HCT116 (cell line): ENCODE measurements at regions not wholly inside any gene's neighbourhood (a gene's known extent, or its start where the extent isn't known, plus 50 kb on each side); places are given as distances from the start of the nearest gene placed in this dataset.
"Not testable (repeated sequence)": the region's sequence is repeated elsewhere in the genome, so short reads cannot be mapped to it uniquely, and the experiment has no call there.

Source experiments
- ATAC-seq: fragments of 200-7000 bp; cut with Tn5 transposase; 2 replicates; pipeline ENCODE4 v1.9.1; 2020; ENCODE audit warnings: mild to moderate bottlenecking, moderate library complexity
- BruUV-seq: library from RNA; stranded (reverse); fragments of 400-500 nt; replicated peaks from 2 replicates; lab custom pipeline; 2021; lab: Mats Ljungman, UMichigan
- CTCF ChIA-PET: fragments of 300-600 bp; sonication (Branson Sonifier 250); formaldehyde crosslinking; loops from one replicate; lab custom pipeline; 2021; ENCODE audit warnings: antibody characterized with exemption; lab: Charles Lee
- POLR2A ChIA-PET: fragments of 300-600, 350-600 bp; sonication (Branson Sonifier 250); formaldehyde crosslinking; loops from one replicate; lab custom pipeline; 2021; ENCODE audit warnings: antibody characterized with exemption; lab: Charles Lee
- RAD21 ChIA-PET, 2 experiments: fragments of 300-600 bp; sonication (Branson Sonifier 250); formaldehyde crosslinking; loops; one replicate each; lab custom pipeline; 2023; ENCODE audit warnings: low total read pairs in 2 of 2; ENCODE audit not compliant: uncharacterized antibody in 2 of 2, unreplicated experiment in 2 of 2, low non-redundant PET in 1 of 2; lab: Charles Lee
- DNase-seq: peaks from one replicate; pipeline ENCODE4 v3.0.0-alpha.2; 2010; ENCODE audit warnings: low read depth, low spot score
- H2AFZ ChIP-seq: fragments of 200-600 bp; shearing (Covaris generic), sonication (generic); 2 replicates; pipeline ENCODE4 v1.6.1; 2017; ENCODE audit warnings: low read depth, mixed run types, mixed read lengths, antibody characterized with exemption, low read length; ENCODE audit not compliant: poor library complexity, severe bottlenecking
- H3K27ac ChIP-seq: 2 replicates; pipeline ENCODE4 v1.5.1; 2012; ENCODE audit warnings: low read depth, low read length
- H3K27me3 ChIP-seq: fragments of 200-600 bp; sonication (generic); 2 replicates; pipeline ENCODE4 v1.6.1; 2016; ENCODE audit warnings: mixed run types, low read length, mixed read lengths; ENCODE audit not compliant: insufficient read depth
- H3K36me3 ChIP-seq, 2 experiments: fragments of 200-500 bp in 1 of 2; fragments of 200-600 bp in 1 of 2; sonication (Bioruptor generic) in 1 of 2; sonication (generic) in 1 of 2; 2 replicates each; pipeline versions ENCODE4 v1.5.1 to v1.6.1; 2014 to 2016; ENCODE audit warnings: low read length in 2 of 2, inconsistent platforms in 1 of 2, mixed read lengths in 1 of 2, mixed run types in 1 of 2; ENCODE audit not compliant: insufficient read depth in 2 of 2, control insufficient read depth in 1 of 2
- H3K4me1 ChIP-seq, 2 experiments: fragments of 200-600 bp in 1 of 2; sonication (generic) in 1 of 2; 2 replicates each; pipeline versions ENCODE4 v1.5.1 to v1.6.1; 2012 to 2017; ENCODE audit warnings: low read length in 2 of 2, inconsistent platforms in 1 of 2, mild to moderate bottlenecking in 1 of 2, mixed read lengths in 1 of 2, mixed run types in 1 of 2, moderate library complexity in 1 of 2; ENCODE audit not compliant: insufficient read depth in 2 of 2, control insufficient read depth in 1 of 2
- H3K4me2 ChIP-seq: fragments of 200-600 bp; sonication (generic); 2 replicates; pipeline ENCODE4 v1.6.1; 2017; ENCODE audit warnings: mixed run types, low read length, mixed read lengths
- H3K4me3 ChIP-seq, 2 experiments: fragments of 200-600 bp in 1 of 2; sonication (generic) in 1 of 2; replicated peaks in 1 of 2; 2 replicates each; pipeline ENCODE4 v1.5.1; 2011 to 2016; ENCODE audit warnings: low read length in 2 of 2, control low read depth in 1 of 2, low read depth in 1 of 2, mild to moderate bottlenecking in 1 of 2, mixed read lengths in 1 of 2, mixed run types in 1 of 2
- H3K79me2 ChIP-seq: fragments of 200-600 bp; sonication (generic); 2 replicates; pipeline ENCODE4 v1.6.1; 2017; ENCODE audit warnings: mild to moderate bottlenecking, mixed run types, low read length, moderate library complexity, mixed read lengths; ENCODE audit not compliant: insufficient read depth
- H3K9ac ChIP-seq: fragments of 200-600 bp; sonication (generic); 2 replicates; pipeline ENCODE4 v1.6.1; 2016; ENCODE audit warnings: low read length, mixed read lengths
- H3K9me2 ChIP-seq: fragments of 200-600 bp; sonication (generic), shearing (Covaris generic); 2 replicates; pipeline ENCODE4 v1.6.1; 2017; ENCODE audit warnings: mixed run types, mild to moderate bottlenecking, moderate library complexity; ENCODE audit not compliant: insufficient read depth
- H3K9me3 ChIP-seq, 2 experiments: fragments of 200-500 bp in 1 of 2; fragments of 200-600 bp in 1 of 2; sonication (Bioruptor generic) in 1 of 2; sonication (generic) in 1 of 2; 2 replicates each; pipeline ENCODE4 v1.6.1; 2014 to 2017; ENCODE audit warnings: low read length in 2 of 2, mixed read lengths in 2 of 2, inconsistent platforms in 1 of 2, low read depth in 1 of 2, mild to moderate bottlenecking in 1 of 2, mixed run types in 1 of 2, moderate library complexity in 1 of 2; ENCODE audit not compliant: control insufficient read depth in 1 of 2, insufficient read depth in 1 of 2
- H4K20me1 ChIP-seq: fragments of 200-600 bp; sonication (generic), shearing (Covaris generic); 2 replicates; pipeline ENCODE4 v1.6.1; 2017; ENCODE audit warnings: mixed run types, mild to moderate bottlenecking, moderate library complexity; ENCODE audit not compliant: insufficient read depth
- EGR1 ChIP-seq: IDR thresholded peaks from 2 replicates; pipeline ENCODE4 v1.6.1; 2012; ENCODE audit warnings: low read depth
- POLR2AphosphoS5 ChIP-seq: IDR thresholded peaks from 2 replicates; pipeline ENCODE4 v1.6.1; 2011; ENCODE audit warnings: mild to moderate bottlenecking, low read depth, low read length, moderate library complexity
- ZNF274 ChIP-seq: fragments of 200-500 bp; sonication (Bioruptor generic); IDR thresholded peaks from 2 replicates; pipeline ENCODE4 v1.6.1; 2014; ENCODE audit warnings: mild to moderate bottlenecking, low read depth, low read length, inconsistent platforms
- intact Hi-C: fragments of 100-400 bp; cut with micrococcal nuclease; formaldehyde crosslinking; loops from 2 replicates; pipeline ENCODE4 v1.10.0; 2022

DNA sequence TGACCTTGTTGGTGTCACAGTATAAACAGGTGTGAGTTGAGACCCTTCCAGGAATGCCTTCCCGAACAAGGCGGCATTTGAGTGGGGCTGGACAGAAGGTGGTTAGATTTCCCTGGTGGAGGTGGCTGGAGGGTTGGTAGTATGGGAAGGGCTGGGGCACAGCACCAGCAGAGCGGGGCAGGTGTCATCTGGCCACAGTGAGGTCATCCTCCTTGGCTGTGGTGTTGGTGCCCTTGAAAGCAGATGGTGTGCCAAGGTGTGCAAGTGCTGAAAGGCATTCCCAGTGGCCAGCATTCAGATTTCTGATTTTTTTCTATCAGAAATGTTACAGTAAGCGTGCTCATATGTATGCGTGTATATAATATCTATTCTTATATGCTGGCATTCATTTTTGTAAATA, 126.6 kb downstream of the LAT start:
- no peak for ATAC-seq
- H3K4me1 ChIP-seq = peaks cover 10 to 15% of the 10 kb centered on the region in 2 experiments
- H4K20me1 ChIP-seq = no peaks in the 10 kb centered on the region
- no peaks in the 10 kb centered on the region for H3K36me3 ChIP-seq
- no peaks in the 10 kb centered on the region for H3K9me2 ChIP-seq
- POLR2A ChIA-PET = no interaction called here
- TF ChIP-seq POLR2AphosphoS5 = no peak
- TF ChIP-seq ZNF274 = no peak
- no peak for TF ChIP-seq EGR1
- no peak overlapping the region for H2AFZ ChIP-seq
- H3K4me2 ChIP-seq = no peak overlapping the region
- H3K9me3 ChIP-seq = no peaks in the 10 kb centered on the region
- CTCF ChIA-PET = no interaction called here
- H3K27me3 ChIP-seq = no peaks in the 10 kb centered on the region; the same call in 1 of the 2 replicates
- no peak overlapping the region for H3K27ac ChIP-seq
- H3K9ac ChIP-seq = no peak overlapping the region
- no peak for DNase-seq
- no peaks in the 10 kb centered on the region for H3K79me2 ChIP-seq
- H3K4me3 ChIP-seq = no peak overlapping the region
- intact Hi-C loops = loop anchor here (10.0 kb wide), 1 partner anchor 913 kb away; the partner anchor contains the start of gene C16orf92
- no TSS peak for BruUV-seq
- RAD21 ChIA-PET = no interaction called here

DNA sequence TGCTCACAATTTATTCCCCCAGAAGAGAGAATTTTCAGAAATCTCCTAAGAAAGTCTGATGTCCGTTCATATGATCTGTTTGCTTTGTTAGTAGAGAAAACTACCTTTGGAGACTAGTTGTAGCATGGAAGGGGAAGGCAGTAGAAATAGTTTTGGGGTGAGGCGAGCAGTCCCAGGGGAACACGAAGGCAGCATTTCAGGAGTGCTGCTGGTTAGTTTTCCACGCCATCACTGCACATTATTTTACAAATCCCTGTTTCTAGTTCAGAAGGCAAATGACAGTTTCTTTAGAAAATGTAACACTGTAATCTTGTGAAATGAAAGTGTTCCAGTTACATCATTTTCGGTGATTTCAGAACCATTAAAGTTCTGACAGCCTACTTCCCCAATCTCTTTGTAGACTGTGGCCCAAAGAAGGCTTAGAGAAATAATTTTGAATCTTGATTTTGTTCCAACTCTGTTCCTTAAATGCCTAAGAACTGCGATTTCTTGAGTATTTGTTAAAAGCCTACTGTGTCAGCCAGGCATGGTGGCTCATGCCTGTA, 123.8 kb downstream of the LAT start:
- H3K9me2 ChIP-seq, H3K4me1 ChIP-seq, H2AFZ ChIP-seq, CTCF ChIA-PET, RAD21 ChIA-PET, H3K36me3 ChIP-seq, H3K9ac ChIP-seq, ATAC-seq, H3K4me3 ChIP-seq, H4K20me1 ChIP-seq, H3K27me3 ChIP-seq, intact Hi-C loops, DNase-seq, H3K79me2 ChIP-seq, POLR2A ChIA-PET, H3K27ac ChIP-seq, BruUV-seq, H3K9me3 ChIP-seq, H3K4me2 ChIP-seq: not testable (repeated sequence)
